Tibial nerve (tissue), 3 donors: ENCODE measurements at regions not wholly inside any gene's neighbourhood (a gene's known extent, or its start where the extent isn't known, plus 50 kb on each side); places are given as distances from the start of the nearest gene placed in this dataset.
A peak's percentile ranks its signal among the peaks of the same experiment; 100 is the strongest.

Experiments
- POLR2A ChIP-seq, 2 donors: fragments of 450-650 bp; IDR thresholded peaks; one replicate each; pipeline ENCODE4 v1.6.1; 2017; ENCODE audit warnings: antibody characterized with exemption in 2 of 2, mild to moderate bottlenecking in 2 of 2, moderate library complexity in 2 of 2
- TF ChIP-seq, protein P1 (sequence below), 5 experiments: fragments of 200-600 bp in 3 of 5; fragments of 450-650 bp in 2 of 5; sonication (generic) in 3 of 5; IDR thresholded peaks; one replicate each; pipeline ENCODE4 v1.5.1; 2016 to 2019; ENCODE audit warnings: antibody characterized with exemption in 5 of 5, mild to moderate bottlenecking in 3 of 5, moderate library complexity in 2 of 5

DNA sequence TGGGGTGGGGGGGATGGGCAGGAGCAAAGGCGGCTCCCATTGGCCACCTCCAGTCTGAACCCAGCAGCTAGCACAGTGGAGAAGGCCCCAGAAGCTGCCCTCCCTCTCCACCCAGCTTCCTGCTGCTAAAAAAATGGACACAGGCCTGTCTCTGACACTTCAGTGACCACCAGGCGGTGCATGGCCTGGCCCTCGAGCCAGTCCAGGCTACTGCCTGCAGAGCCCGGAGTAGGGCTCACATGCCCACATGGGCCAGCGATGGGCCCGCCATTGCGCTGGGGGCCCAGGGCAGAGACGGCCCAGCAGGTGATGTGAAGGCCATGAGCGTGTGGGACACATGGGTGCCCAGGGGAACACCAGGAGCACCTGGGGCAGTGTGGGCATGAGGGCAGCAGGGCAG, 52.1 kb upstream of the NOTCH1 start:
- no peak for TF ChIP-seq POLR2A (IDR thresholded peaks at IDR 0.05)
- TF ChIP-seq, protein P1, sequence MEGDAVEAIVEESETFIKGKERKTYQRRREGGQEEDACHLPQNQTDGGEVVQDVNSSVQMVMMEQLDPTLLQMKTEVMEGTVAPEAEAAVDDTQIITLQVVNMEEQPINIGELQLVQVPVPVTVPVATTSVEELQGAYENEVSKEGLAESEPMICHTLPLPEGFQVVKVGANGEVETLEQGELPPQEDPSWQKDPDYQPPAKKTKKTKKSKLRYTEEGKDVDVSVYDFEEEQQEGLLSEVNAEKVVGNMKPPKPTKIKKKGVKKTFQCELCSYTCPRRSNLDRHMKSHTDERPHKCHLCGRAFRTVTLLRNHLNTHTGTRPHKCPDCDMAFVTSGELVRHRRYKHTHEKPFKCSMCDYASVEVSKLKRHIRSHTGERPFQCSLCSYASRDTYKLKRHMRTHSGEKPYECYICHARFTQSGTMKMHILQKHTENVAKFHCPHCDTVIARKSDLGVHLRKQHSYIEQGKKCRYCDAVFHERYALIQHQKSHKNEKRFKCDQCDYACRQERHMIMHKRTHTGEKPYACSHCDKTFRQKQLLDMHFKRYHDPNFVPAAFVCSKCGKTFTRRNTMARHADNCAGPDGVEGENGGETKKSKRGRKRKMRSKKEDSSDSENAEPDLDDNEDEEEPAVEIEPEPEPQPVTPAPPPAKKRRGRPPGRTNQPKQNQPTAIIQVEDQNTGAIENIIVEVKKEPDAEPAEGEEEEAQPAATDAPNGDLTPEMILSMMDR (IDR thresholded peaks at IDR 0.05) = peak in 3 of 5 experiments; percentile 7 to 38 (median 37)
